LHCN-M2 (cell line): ENCODE measurements at regions not wholly inside any gene's neighbourhood (a gene's known extent, or its start where the extent isn't known, plus 50 kb on each side); places are given as distances from the start of the nearest gene placed in this dataset.
A peak's percentile ranks its signal among the peaks of the same experiment; 100 is the strongest.
"Not testable (repeated sequence)": the region's sequence is repeated elsewhere in the genome, so short reads cannot be mapped to it uniquely, and the experiment has no call there.

Experiments
- DNase-seq: peaks from one replicate; pipeline ENCODE4 v3.0.0-alpha.2; 2012; ENCODE audit warnings: low read depth

- no peak for DNase-seq
Observed at GRCh38 chr2:192578780-192579179, 384.0 kb upstream of the TMEFF2 start.

DNA sequence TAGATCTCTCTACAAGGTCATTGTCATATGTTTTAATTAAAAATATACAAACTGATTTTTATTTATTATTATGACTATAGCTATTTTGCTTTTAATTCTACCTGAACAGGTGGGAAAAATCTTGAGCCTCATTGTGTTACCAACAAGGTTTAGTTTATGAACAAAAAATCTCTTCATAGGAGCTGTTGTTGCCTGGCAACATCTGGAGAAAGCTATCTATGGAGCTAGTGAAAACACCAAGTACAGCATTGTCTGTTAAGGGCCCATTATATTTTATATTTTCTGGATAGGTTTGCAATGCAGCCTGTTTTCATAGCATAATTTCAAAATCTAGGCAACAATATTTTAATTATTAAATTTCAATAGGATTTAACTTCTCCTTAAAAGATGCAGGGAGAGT, 383.0 kb upstream of the TMEFF2 start:
- no peak for DNase-seq

- DNase-seq, result no peak
Observed at GRCh38 chr2:192574552-192574951, 379.8 kb upstream of the TMEFF2 start.

GRCh38 chr2:192571636-192572035, 376.9 kb upstream of the TMEFF2 start:
- peak; percentile 11 for DNase-seq

DNA sequence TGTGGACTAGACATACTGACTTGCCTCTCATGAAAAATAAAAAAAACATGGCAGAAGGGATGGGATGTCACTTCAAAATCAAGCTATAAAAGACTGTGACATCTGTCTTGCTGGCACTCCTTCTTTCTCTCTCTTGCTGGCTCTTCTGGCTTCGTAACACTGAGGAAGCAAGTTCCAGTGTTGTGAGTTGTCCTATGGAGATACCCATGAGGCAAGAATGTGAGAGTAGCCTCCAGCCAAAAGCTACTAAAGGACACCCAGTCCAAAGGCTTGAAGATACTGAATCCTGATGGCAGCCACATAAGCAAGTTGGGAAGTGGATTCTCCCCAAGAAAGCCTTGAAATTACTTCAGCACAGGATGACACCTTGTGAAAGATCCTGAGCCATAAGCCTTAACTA, 376.1 kb upstream of the TMEFF2 start:
- no peak for DNase-seq

DNA sequence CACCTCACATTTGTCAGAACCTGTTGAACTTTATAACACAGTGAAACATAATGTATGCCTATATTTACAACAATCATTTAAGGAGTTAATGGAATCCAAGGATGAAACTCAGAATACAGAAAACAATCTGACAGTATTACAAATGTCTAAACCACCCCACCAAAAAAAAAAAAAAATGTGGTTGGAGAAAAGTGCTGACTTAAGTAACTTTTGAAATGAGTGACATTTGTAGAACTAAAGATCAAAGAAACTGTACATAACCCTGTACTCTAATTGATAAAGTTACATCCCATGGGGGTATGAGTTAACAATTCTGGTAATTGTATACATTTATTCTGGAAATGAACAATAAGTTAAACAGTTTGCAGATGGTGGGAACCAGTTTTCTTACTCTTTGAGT, 372.1 kb upstream of the TMEFF2 start:
- no peak for DNase-seq

GRCh38 chr2:192560326-192560725, 365.6 kb upstream of the TMEFF2 start:
- DNase-seq, result no peak

- DNase-seq, result no peak
Observed at GRCh38 chr2:192559587-192559986, 364.9 kb upstream of the TMEFF2 start.

DNA sequence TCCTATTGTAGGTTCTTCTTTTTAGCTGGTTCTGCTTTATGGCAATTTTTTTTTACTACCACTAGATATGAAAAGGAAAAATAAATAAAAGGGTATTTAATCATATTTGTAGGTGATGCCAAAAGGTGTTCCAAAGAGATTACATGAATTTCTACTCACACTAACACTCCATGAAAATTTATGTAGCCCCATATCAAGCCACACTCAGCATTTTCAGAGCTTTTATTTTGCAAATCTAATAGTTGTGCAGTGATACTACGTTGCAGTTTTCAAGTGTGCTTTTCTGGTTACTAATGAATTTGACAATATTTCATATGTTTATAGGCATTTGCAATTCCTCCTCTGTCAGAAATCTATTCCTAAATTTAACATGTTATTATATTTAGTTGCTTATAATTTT, 363.9 kb upstream of the TMEFF2 start:
- DNase-seq, result no peak

DNA sequence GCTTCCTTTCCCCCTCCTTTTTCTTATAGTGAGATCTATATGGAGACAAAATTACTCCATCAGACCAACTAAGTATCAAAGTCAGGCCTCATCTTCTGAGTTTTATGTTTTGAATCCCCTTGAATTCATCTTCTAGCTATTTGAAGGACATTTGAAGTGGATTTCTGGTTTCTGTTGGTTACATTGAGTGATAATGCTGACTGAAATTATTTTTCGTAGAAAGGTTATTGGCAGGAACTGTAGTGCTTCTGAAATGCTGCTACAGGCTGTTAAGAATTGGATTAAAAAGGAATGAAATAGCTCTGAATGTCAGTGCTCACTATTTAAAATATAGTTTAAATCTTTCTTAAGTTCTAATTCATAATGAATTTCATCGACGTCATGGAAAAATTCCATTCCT, 361.0 kb upstream of the TMEFF2 start:
- DNase-seq, result no peak

DNA sequence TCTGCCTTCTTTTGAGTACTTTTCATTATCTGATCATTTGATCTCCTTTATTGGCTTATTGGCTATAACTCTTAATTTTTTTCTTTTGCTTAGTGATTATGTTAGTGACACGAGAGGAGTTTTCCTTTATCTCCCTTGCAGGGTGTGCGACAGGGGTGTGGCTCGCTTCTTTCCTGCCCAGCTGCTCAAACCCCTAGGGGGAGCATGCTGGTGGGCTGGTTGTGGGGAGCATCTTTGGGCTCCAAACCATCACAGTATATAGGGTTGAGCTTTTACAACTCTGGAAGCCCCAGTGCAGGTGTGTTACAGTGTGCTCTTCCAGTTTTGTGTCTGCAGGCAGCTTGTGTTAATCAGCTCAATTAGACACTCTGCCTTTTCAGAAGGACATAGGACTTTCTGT, 357.0 kb upstream of the TMEFF2 start:
- no peak for DNase-seq

- DNase-seq, result no peak
Observed at GRCh38 chr2:192546565-192546964, 351.8 kb upstream of the TMEFF2 start.

DNA sequence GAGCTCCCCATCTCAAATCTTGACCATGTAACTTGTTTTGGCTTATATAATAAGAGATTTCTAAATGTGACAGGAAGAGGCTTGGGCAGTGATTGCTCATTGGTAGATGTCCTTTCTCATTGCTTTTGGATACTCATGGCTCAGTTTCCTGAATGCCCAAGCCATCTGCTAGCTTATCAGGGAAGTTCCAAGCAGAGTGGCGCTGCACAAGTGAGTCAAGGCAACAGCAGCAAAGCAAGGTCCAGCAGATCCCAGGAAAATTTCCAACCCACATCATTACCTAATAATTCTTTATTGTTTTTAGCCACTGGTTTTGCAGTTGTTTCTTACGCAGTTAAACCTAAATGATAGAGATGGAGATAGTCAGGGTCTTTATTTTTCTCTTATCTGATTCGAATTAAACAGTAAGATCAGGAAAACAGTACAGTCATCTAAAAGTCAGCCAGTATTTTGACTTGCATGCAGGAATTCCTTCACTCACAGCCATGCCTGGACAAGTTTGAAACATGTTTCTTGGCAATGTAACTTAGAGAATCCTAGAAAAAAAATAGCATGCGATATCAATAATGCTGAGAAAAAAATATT, 349.7 kb upstream of the TMEFF2 start:
- DNase-seq, result peak; percentile 3

DNA sequence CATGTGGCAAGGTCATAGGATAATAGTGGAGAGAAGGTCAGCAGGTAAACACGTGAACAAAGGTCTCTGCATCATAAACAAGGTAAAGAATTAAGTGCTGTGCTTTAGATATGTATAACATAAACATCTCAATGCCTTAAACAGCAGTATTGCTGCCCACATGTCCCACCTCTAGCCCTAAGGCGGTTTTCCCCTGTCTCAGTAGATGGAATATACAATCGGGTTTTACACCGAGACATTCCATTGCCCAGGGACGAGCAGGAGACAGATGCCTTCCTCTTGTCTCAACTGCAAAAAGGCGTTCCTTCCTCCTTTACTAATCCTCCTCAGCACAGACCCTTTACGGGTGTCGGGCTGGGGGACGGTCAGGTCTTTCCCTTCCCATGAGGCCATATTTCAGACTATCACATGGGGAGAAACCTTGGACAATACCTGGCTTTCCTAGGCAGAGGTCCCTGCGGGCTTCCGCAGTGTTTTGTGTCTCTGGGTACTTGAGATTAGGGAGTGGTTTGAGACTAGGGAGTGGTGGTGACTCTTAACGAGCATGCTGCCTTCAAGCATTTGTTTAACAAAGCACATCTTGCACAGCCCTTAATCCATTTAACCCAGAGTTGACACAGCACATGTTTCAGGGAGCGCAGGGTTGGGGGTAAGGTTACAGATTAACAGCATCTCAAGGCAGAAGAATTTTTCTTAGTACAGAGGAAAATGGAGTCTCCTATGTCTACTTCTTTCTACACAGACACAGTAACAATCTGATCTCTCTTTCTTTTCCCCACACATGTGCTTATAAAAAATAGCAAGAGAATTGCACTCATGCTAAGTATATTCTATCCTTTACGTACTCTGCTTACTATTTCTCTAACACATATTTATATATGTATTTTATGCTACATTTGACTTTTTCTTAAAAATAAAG, 347.7 kb upstream of the TMEFF2 start:
- not testable (repeated sequence) for DNase-seq

GRCh38 chr2:192539306-192539705, 344.6 kb upstream of the TMEFF2 start:
- DNase-seq, result no peak

DNA sequence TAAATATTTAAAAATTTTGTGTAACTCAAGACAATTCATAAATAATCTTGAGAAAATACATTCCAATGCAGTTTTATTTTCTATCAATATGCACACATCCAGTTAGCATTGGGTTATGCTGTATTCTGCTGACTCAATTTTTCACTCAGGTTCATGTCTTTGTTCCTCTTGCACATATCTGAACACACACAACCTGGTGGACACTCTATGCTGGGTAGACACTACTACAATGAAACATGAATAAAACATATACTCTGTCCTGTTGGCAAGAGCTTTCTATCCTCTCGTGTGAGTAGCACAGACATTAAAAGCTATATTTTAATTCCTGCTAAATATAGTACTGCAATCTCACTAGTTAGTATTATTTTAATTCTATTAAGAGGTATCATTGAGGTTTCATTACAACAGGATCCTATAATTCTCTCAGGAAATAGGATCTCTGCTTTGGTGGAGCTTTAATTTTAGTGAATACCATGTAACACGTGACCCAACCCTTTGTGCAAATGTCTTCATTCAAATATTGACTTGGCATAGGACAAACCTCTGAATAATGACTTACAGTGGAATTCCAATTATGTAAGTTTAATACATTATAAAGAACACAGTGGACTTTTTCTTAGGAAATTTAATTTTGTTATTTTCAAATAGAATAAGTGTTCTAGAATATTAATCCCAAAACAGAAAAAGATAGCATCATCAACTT, 342.3 kb upstream of the TMEFF2 start:
- DNase-seq, result no peak

GRCh38 chr2:192535956-192536921, 341.5 kb upstream of the TMEFF2 start:
- DNase-seq, result no peak

DNA sequence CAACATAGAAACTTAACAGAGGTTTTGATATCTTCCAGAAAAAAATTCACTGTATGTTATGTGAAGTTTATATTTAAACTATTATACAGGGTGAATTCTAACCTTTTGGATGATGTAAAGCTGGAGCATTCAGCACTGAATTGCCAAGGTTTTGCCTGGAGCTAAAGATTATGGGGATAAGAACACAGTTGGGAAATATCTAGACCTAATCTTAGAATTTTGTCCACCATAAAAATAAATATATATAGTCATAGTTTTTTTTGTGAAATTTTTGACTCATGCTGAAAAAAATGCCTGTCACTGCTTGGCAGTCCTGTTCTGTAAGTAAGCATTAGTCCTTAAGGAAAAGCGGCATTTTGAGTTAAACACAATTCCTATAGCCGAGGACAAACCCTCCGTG, 339.3 kb upstream of the TMEFF2 start:
- DNase-seq, result no peak

- not testable (repeated sequence) for DNase-seq
Observed at GRCh38 chr2:192524642-192525251, 330.0 kb upstream of the TMEFF2 start.

- DNase-seq, result not testable (repeated sequence)
Observed at GRCh38 chr2:192524214-192524613, 329.5 kb upstream of the TMEFF2 start.

GRCh38 chr2:192515937-192516336, 321.2 kb upstream of the TMEFF2 start:
- no peak for DNase-seq
